HG02678 (cell line): ENCODE measurements at regions not wholly inside any gene's neighbourhood (a gene's known extent, or its start where the extent isn't known, plus 50 kb on each side); places are given as distances from the start of the nearest gene placed in this dataset.

Source experiments
- ATAC-seq: cut with Tn5 transposase; IDR thresholded peaks from one replicate; pipeline ENCODE4 v1.9.1; 2021; ENCODE audit warnings: mild to moderate bottlenecking, moderate library complexity; ENCODE audit not compliant: unreplicated experiment

DNA sequence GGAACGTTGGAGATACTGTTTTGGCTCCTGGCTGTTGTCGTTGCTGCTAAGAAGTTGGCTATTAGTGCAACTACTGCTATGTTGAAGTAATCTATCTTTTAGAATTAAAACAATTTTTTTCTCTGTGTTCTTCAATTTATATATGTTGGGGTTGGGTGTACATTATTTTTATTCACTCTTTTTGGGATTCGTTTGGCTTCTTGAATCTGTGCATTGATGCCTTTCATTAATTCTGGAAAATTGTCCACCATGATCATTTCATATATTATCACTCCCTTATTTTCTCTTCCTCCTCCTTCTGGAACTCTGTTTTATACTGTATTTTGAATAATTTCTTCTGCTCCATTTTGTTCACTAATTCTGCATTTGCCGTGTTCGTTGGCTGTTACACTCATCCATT, 199.5 kb upstream of the PLET1 start:
- no peak for ATAC-seq

DNA sequence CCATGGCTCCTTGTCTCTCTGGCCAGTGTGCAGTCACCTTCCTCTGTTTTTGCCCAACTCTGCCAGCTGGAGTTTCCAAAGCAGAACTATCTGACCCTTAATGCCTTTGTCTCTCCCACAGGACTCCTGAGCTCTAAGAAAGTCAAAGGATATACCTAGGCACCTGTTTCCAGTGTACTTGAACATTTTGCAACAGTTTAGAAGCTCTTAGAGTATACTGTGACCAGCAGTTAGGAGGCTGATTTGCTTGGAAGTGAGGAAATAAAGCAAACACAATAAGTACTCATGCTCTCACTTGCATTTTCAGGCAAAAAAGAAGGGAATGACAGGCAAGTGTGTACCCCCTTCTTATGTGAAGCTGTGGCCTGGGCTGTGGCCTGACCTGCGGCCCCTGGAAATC, 204.3 kb upstream of the PLET1 start:
- no peak for ATAC-seq

DNA sequence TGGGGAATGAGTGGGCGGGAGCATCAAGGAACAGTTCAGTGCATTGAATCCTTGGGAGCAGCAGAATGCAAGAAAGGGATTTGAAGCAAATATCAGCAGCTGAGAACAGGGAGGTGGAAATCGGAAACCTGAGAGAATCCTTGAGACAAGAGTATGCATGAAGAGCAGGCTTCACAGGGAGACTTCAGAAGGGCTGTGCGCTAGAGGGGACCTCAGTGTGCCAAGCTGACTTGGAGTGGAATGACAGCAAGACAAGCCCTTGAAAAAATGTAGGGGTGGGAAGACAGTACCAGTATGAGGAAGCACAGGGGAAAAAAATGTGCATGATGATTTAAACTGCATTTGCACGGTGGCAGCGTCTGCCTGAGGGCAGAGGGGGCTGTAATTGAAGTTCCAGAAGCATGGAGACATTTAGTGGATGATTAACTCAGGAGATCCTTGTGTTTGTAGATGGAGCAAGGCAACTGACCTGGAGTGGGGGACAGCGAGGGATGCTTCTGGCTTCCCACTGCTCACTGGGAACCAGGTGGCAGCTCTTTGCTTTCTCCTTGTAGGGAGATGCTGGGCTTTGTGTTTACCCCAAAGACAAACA, 204.9 kb upstream of the PLET1 start:
- ATAC-seq, result no peak

DNA sequence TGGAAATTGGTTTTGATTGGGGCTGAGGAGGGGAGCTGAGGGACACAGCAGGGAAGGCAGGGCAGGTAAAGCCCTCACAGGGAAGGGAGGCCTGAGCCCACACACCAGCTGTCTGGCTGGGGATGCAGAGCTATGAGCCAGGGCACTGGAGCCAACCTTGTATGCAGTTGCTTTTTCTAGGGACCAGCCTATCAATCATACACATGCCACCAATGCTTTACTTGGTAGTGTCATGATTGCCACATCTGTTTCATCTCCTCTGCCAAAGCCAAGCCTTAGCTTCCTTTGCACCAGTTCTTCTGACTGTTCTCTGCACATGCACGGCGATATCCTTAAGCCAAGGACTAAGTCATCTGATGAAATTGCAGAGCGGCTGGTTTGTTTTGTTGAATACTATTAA, 207.1 kb upstream of the PLET1 start:
- ATAC-seq, result no peak

DNA sequence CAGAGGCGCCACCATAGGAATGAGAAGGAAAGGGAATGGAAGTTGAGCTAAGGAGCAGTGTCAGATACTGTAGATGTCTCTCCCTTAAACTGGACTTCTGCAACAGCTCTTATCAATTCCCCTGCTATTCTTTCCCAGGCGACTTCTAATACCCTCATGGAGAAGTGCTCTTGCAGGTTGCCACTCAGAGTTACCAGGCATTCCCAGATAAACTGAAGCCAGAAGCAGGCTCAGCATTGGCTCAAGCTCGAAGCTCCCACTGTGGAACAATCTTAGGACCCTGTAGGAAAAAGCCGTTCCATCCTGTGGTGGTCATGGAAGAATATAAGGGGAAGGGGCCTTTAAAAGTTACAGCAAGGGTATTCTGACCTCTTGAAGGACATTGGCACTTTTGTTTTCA, 208.7 kb upstream of the PLET1 start:
- ATAC-seq, result no peak

DNA sequence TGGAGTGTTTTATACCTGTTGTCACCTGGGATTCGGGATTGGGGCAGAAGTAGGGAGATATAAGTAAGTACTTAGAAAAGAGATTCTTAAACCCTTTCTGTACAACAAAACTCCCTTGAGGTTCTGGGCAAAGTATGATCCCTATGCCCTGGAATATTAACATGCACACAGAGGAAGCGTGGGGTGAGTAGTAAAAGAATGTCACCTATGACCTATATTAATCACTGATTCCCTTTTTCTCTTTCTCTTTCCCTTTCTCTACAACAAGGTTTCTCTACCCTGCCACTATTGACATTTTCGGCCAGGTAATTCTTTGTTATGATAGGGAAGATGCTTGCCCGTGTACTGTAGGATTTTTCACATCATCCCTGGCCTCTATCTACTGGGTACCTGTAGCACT, 209.7 kb upstream of the PLET1 start:
- ATAC-seq, result no peak

DNA sequence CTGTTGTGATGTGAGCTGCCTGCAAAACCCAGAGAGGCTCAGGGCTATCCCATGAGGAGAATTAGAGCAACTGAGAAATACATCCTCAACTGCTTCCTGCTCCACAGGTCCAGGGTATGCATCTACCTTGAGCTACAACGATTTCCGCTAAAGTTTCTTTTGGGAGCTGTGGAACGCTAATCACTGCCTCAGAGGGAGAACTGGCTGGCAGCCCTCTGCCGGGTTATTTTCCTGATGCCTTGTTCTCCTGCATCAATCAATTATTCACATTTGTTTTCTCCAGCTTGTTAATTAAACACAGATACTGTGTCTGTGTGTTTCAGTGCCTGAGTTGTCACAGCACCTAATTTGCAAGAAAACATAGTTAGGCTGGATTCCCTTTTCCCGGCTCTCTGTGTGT, 211.1 kb upstream of the PLET1 start:
- ATAC-seq, result no peak

DNA sequence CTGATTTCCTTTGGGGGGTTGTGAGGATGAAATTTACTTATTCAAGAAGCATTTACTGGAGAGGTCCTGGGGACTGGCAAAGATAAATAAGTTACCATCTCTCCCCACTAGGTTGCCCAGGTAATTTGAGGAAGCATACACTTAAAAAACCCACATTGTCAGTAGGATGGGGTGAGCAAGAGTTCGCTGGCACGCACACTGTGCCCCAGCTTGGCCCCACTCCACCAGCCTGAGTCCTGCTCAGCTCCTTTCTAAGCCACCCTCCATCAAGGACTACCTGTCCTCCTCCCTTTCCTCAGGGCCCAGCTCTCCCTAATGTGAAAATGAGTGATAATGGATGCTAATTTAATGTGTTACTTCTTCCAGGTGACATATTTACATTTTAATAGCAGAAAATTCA, 216.5 kb upstream of the PLET1 start:
- ATAC-seq, result no peak

DNA sequence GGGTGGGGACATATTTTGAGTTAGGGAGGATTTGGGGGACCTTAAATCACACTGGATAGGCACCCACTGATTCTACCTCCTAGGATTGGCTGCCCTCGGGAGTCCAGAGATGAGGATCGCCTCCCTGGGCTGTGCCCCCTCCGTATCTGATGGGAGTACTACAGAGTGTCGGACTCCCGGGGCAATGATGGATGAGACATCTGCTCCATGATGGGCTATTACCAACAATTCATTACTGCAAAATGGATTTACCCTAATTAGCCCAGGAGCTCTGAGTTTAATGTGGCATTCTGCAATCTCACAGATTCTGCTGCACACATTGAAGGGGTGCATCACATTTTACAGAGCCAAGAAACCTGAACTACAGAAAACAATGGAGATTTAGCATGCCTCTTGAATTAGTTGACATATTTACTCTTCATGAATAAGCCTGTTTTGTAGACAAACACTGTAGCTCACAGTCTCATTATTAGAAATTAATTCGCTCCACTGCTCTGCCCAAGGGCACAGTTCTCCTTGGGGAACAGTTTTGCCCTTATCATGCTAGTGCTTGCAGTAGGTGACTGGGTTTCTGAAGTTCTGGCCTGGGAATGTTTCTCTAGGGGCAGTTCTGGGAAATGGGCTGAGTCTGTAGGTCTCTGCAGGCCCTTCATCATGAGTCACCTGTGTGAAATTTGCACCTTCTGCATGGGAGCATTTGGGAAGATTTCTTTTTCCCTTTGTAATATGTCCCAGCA, 217.1 kb upstream of the PLET1 start:
- ATAC-seq, result no peak

DNA sequence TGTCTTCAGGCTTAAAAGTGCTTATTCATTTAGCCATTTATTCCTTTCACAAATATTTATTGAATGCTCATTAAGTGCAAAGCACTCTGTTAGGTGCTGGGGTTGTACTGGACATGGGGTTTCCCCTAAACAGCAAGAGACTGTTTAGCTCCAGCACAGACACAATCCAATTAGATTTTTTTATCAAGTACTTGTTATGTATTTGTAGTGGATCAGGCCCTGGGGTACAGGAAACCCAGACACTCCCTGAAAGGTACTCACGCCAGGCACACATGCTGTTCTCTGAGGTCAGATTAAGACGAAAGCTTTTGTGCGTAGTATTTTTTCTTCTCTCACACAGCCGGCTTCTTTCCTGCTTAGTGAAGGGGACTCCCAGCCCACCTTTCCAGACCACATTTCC, 218.1 kb upstream of the PLET1 start:
- ATAC-seq, result no peak

DNA sequence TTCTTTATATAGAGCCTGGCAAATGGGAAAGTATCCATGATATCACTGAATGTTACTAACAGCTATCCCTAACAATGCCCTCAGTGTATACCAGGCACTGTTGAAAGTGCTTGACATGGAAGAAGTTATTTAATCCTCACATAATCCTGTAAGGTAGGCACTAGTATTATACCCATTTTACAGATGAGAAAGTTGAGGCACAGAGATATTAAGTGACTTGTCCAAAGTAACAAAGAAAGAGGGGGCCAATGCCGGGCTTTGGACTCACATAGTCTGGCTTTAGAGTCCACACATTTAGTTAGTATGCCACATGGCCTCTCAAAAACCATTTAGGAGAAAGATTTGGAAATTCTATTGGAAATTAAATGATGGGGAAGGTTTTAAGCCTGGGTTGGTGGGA, 220.8 kb upstream of the PLET1 start:
- no peak for ATAC-seq

DNA sequence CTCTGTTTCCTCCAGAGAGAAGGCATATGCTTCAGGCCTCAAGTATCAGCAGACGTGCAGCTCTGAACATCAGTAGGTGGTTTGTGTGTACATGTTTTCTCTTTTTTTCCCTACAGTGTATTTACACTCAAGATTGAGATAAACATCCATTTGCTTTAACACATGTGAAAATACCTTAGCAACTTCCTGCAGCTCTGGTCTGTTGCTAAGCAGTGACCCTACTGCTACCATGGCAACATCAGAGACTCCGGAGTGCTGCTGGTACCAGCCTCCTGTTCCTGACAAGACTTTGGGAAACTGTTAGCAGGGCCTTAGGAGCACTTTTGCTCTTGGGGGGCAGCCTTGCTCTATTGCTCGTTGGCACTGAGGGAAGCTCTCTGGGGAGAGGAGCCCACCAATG, 221.2 kb upstream of the PLET1 start:
- ATAC-seq, result no peak

DNA sequence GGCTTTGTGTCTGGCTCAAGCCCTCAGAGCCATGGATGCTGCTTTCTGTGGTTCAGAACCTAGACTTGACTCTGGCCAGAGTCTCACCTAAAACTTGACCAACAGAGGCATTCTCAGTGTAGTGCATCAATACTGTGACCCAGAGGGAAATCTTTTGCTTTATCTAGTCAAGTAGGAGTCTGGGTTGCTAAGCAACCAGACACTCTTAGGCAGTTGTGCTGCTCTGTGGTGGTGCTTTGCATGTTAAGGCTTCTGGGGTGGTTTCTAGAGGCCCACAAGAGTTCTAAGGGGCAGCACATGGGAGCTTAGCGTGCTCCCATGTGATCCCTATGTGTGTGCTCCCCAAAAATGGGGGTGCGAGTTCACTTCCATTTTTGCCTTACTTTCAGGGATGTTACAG, 224.6 kb upstream of the PLET1 start:
- ATAC-seq, result no peak

DNA sequence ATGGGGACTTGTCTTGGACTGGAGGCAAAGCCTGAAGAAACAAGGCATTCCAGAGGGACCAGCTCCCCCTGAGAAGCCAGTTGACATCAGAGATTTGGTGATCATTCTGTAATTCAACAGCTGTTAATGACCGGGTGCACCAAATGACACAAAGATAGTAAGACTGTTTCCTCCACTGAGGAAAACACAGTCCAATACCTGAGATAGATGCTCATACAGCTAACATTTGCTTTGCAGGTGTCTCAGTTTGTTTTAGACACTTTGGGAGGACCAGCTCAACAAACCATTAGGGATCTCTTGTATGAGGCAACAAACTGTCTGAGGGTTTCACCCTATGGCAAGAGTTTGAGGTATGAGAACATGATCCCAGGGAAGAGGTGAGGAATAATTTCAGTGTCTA, 237.2 kb upstream of the PLET1 start:
- no peak for ATAC-seq

DNA sequence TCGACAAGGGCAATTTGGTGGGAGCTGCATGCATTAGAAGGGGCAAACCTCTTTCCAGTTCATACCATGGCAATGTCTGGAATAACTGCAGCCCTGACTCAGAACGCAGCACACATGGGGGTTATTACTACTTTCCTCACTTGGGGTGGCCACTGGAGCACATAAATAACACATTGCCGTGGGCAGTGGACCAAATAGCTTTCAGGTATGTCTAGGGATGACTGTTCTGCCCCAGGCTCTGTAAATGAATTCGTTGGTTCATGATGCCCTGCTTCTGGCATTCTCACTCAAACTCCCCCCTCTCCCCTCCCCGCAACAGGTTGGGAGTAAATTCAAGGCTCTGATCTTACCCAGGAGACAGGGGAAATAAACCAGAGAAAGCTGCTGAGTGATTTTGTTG, 238.0 kb upstream of the PLET1 start:
- ATAC-seq, result no peak

DNA sequence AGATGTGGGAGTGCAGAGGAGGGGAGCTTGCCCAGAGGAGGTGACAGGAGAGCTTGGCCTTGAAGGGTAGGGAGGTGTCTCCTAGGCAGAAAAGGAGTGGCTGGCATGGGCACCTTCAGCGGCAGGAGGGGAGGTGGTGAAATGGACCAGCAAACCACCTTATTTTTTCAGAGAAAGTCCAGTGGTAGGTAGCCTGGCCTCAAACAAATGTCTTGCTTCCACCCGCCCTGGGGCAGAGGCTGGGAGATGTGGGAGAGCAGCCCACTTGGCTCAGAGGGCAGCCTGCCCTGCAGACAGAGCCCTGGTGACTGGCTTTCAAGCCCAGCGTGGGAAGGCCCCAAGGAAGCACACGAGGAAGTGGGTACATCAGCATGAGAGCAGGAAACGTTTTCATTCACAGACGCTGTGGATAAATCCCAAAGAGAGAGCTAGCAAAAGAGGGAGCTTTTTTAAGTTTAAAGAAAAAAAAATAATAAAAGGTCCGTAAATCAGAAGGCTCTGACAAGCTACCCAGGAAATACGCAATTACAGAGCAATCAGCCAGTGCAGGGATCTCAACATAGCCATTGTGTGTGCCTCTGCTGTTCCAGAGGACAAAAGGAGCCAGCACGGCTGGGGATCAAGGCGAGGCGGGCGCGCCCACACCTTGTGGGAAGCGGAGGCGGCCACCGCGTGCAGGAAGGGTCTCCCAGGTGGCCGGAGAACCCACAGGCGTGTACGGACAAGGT, 238.7 kb upstream of the PLET1 start:
- ATAC-seq, result no peak

DNA sequence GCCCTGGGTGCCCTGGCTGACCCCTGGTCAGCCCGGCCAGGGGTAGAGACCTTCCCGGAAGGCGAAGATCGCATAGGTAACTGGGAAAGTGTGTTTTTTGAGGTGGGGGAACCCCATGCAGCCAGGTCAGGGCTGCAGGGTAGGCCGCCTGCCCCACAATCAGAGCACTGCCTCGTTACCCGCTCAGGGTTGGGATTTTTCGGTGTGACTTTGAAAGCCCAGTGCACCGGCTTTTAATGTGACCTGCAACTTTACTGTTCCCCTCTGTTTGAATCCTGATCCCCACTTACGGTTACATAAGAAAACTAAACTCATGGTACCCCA, 239.2 kb upstream of the PLET1 start:
- ATAC-seq, result no peak

DNA sequence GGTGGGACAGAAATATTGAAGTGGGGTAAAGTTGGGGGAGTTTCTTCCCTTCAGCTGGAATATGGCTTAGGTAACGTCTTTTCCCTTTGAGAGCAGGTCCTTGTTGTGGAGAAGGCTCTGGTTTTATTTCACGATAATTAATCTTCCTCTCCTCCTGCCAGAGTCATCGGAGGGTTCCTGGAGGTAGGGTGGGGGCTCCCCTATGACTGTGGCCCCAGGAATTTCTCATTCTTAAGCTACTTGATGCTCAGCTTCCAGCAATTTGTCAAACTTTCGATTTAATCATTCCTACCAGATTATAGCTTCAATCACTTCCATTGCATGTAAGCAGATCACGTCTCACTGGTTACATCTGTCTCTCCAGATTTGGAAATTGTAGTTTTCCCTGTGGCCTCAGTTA, 242.8 kb upstream of the PLET1 start:
- no peak for ATAC-seq

DNA sequence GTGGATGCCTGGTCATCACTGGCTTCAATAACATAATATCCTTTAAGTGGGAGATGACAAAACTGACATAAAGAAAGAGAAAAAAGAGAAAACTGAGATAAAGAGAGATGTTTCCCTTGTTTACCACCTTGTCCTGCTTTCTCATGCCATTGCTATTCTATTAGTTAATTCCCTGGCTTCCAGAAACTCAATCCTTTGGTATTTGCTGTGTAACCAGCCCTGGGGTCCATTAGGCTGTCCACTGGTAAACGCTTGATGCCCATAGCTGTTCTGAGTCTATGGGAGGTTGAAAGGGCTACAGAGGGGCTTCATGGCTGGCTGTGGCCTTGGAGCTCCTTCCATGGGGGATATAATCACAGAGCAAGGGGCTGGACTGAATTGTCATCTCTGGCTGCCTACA, 243.4 kb upstream of the PLET1 start:
- ATAC-seq, result no peak

DNA sequence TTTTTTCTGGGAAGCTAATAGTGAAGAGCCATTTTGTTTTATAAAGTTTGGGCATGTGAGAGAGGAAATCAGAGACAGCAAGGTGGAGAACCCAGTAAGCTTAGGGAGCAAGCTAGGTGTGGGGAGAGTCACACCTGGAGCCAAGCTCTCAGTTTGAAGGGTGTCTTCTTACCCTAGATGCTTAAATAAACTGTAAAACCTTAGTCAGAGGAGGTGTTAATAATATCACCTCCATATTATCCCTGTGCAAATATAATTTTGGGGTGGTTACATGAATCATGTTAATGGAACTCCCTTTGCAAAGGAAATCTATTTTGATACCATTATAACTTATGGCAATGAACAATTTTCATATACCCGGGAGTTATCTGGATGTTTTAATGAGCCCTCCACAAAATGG, 246.2 kb upstream of the PLET1 start:
- no peak for ATAC-seq

DNA sequence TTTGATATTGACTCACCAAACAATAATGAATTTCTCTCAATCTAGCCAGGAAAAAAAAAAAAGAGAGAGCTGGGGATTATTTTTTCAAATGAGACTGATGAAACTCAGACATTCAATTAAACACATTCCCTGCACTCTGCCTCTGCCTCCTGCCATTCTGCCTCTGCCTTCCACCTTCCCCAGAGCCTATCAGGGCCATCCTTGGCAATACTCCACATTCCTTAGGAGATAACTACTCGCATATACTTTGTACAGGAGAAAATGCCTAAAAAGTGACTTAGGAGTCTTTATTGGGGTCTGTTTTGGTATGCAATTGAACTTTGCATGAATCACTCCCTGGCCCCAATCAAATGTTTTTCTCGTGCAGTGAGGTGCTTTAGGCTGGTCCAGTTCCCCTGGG, 246.6 kb upstream of the PLET1 start:
- ATAC-seq, result no peak

DNA sequence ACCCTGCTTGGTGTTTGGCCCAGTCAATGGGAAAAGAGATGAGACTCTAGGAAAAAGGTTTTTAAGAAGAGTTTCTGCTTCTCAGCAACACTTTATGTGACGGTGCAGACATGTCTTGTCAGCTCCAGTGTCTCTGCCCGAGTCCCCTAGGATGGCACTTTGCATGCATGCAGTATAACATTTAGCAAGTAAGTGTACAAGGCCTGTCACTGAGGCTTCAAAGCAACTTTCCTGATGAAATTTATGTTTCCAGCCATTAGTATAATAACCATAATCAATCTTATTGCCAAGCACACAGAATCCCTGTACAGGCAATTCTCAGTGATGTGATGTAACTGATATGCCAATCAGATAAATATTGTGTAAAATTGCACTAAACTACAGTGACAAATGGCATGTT, 248.1 kb upstream of the PLET1 start:
- no peak for ATAC-seq

DNA sequence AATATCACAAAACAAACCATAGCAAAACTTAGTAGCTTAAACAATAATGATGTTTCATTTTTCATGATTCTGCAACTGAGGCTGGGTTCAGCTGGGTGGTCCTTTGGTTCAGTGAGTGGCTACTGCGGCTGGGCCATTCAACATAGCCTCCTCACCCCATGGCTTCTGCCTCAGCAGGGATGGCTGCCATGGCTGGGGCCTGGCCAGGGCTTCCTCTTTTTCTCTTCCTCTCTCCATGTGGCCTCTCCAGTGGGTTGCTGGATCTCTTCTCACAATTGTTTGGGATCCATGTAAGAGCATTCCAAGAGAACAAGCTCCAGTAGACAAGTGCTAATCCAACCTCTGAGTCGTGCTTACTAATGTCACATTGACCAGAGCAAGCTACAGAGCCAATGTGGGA, 248.6 kb upstream of the PLET1 start:
- no peak for ATAC-seq
